ENCODE measurements at regions not wholly inside any gene's neighbourhood (a gene's known extent, or its start where the extent isn't known, plus 50 kb on each side); places are given as distances from the start of the nearest gene placed in this dataset.

DNA sequence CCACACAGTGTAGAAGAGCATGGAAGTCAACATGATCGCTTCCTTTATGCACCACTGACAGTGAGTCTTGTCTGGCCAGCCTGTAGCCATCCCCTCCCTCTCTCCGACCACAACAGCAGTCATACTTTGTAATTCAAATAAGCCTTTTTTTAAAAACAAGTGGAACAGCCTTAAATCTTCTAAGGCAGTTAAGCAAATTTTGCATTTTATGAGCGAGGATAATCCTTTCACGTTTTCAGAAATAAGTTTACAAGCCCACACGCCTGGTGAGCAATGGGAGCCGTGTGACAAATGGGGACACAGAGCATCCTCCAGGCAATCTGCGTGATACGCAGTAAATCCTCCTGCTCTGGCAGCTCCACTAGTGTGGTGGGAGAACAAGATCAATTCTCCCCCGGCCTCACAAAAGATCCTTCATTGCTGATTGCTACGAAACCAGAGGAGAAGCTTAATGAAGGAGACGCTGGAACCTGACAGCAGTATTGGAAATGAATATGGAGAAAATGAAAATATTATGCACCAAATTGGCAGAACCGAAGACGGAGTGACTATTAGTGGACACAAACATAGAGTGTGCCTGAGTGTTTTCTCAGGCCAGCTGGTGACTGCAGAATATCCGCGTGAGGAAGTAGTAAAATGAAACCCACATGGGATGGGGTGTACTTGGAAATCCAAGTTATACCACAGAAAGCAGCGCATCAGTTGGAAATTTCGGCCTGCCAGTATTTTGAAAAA is 104.2 kb upstream of the CDCA7L start:
- TF ChIP-seq, protein P1, sequence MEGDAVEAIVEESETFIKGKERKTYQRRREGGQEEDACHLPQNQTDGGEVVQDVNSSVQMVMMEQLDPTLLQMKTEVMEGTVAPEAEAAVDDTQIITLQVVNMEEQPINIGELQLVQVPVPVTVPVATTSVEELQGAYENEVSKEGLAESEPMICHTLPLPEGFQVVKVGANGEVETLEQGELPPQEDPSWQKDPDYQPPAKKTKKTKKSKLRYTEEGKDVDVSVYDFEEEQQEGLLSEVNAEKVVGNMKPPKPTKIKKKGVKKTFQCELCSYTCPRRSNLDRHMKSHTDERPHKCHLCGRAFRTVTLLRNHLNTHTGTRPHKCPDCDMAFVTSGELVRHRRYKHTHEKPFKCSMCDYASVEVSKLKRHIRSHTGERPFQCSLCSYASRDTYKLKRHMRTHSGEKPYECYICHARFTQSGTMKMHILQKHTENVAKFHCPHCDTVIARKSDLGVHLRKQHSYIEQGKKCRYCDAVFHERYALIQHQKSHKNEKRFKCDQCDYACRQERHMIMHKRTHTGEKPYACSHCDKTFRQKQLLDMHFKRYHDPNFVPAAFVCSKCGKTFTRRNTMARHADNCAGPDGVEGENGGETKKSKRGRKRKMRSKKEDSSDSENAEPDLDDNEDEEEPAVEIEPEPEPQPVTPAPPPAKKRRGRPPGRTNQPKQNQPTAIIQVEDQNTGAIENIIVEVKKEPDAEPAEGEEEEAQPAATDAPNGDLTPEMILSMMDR (IDR thresholded peaks at IDR 0.05) = no peak
- TF ChIP-seq POLR2A (IDR thresholded peaks at IDR 0.05) = no peak
- TF ChIP-seq POLR2AphosphoS5 (IDR thresholded peaks at IDR 0.05) = no peak

Measured in breast epithelium (tissue), 3 donors.